Left ventricle myocardium inferior (tissue), 1 donor: ENCODE measurements at regions not wholly inside any gene's neighbourhood (a gene's known extent, or its start where the extent isn't known, plus 50 kb on each side); places are given as distances from the start of the nearest gene placed in this dataset.

Experiments used
- DNase-seq: peaks from one replicate; pipeline ENCODE4 v3.0.0-alpha.2; 2020
- H3K27ac ChIP-seq: fragments of 200-600 bp; replicated peaks from 2 replicates; pipeline ENCODE4 v1.8.0; 2021
- H3K27me3 ChIP-seq: fragments of 200-600 bp; 2 replicates; pipeline ENCODE4 v1.8.0; 2021; ENCODE audit warnings: low read depth
- H3K36me3 ChIP-seq: fragments of 200-600 bp; 2 replicates; pipeline ENCODE4 v1.8.0; 2021
- H3K4me1 ChIP-seq: fragments of 200-600 bp; 2 replicates; pipeline ENCODE4 v1.8.0; 2021
- H3K4me3 ChIP-seq: fragments of 200-600 bp; 2 replicates; pipeline ENCODE4 v1.8.0; 2021; ENCODE audit warnings: mild to moderate bottlenecking, moderate library complexity
- H3K9me3 ChIP-seq: fragments of 200-600 bp; replicated peaks from 2 replicates; pipeline ENCODE4 v1.8.0; 2021
- intact Hi-C: fragments of 100-400 bp; cut with micrococcal nuclease; formaldehyde crosslinking; loops from one replicate; pipeline ENCODE4 v1.11.0; 2022
- TF ChIP-seq, protein P1 (sequence below): fragments of 200-600 bp; IDR thresholded peaks from 2 replicates; pipeline ENCODE4 v1.8.0; 2021; ENCODE audit warnings: antibody characterized with exemption, mild to moderate bottlenecking, borderline replicate concordance
- donor health status: DM: no; HTN: yes; CAD: no; lungs with severe emphysema.

DNA sequence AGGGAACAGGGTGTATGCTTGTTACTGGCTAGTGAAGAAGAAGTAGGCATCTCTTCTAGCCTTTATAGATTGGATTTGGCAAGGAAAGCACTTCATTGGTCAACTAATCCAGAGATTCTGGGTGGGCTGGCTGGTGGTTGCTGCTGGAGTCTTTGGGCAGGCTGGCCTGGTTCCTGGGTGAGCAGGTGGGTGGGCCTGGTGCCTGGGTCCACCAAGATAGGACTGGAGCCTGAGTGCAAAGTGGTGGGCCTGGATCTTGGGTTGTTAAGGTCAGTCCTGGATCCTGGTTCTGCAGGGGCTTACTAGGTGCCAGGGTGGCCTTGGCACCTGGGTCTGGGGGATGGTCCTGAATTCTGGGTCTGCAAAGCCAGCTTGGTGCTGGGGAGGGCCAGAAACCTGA is 482.4 kb upstream of the GHITM start:
- TF ChIP-seq, protein P1, sequence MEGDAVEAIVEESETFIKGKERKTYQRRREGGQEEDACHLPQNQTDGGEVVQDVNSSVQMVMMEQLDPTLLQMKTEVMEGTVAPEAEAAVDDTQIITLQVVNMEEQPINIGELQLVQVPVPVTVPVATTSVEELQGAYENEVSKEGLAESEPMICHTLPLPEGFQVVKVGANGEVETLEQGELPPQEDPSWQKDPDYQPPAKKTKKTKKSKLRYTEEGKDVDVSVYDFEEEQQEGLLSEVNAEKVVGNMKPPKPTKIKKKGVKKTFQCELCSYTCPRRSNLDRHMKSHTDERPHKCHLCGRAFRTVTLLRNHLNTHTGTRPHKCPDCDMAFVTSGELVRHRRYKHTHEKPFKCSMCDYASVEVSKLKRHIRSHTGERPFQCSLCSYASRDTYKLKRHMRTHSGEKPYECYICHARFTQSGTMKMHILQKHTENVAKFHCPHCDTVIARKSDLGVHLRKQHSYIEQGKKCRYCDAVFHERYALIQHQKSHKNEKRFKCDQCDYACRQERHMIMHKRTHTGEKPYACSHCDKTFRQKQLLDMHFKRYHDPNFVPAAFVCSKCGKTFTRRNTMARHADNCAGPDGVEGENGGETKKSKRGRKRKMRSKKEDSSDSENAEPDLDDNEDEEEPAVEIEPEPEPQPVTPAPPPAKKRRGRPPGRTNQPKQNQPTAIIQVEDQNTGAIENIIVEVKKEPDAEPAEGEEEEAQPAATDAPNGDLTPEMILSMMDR, result no peak
- no peak for DNase-seq
- Histone ChIP-seq H3K27ac (no peak overlapping the region), H3K9me3 (peaks cover 22% of the 10 kb centered on the region), H3K4me3 (no peak overlapping the region), H3K4me1 (no peaks in the 10 kb centered on the region), H3K36me3 (no peaks in the 10 kb centered on the region), H3K27me3 (no peaks in the 10 kb centered on the region)
- intact Hi-C loops, result no loop called here

DNA sequence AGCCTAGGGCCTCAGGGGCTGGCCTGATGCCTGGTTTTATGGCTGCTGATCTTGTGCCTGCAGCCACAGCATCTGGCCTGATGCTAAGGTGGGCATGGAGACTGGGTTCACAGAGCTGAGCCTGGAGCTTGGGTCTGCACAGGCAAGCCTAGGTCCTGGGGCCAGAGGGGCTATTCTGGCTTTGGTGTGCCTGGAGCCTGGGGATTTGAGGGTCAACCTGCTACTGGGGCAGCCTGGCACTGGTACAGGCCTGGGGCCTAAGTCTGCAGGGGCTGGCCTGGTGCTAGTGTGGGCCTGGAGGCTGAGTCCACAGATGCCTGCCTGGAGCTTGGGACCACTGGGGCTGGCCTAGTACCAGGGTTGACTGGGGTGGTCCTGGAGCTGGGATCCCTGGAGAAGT is 481.8 kb upstream of the GHITM start:
- TF ChIP-seq, protein P1, result no peak
- H3K4me3 ChIP-seq, result no peak overlapping the region
- intact Hi-C loops, result no loop called here
- H3K9me3 ChIP-seq, result peaks cover 22% of the 10 kb centered on the region
- H3K36me3 ChIP-seq, result no peaks in the 10 kb centered on the region
- no peak overlapping the region for H3K27ac ChIP-seq
- H3K27me3 ChIP-seq, result no peaks in the 10 kb centered on the region
- H3K4me1 ChIP-seq, result no peaks in the 10 kb centered on the region
- DNase-seq, result no peak

DNA sequence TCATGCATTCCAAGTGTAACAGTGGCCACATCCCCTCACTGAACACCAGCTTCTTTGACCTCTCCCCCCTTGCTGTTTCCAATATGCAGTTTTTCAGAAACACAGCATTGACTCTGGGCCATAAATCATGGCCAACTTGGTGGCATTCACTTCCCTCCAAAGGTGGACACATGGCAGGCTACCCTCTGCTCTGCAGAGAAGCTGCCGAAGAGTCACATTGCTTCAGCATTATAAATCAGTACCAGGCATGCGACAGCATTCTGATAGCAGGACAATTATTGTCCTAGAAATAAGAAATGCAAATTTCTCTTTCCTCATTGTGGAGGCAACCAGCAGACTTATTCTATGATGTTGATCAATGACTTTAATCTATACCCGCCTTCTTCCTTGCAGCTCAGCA is 475.4 kb upstream of the GHITM start:
- intact Hi-C loops, result no loop called here
- Histone ChIP-seq H3K27me3 (no peaks in the 10 kb centered on the region), H3K9me3 (peaks cover 8% of the 10 kb centered on the region), H3K4me1 (no peaks in the 10 kb centered on the region), H3K36me3 (no peaks in the 10 kb centered on the region), H3K4me3 (no peak overlapping the region), H3K27ac (no peak overlapping the region)
- no peak for DNase-seq
- TF ChIP-seq, protein P1, result no peak

DNA sequence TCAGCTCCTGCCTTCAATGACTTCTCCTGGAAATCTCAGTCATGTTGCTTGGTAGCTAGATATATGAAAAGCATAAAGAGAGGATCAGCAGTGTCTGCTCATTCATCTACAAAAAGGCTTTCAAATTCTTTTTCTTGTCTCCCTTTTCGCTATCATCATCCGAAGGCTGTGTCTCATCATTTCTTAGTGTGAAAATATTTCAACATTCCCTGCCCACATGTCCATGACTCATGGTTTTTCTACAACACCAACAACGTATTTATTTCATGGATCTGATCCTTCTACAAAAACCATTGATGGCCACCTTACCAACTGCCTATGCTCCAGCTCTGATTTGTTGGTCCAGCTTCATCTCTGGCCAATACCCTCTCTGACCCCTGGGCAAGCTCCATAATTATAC is 472.5 kb upstream of the GHITM start:
- DNase-seq, result no peak
- TF ChIP-seq, protein P1, result no peak
- intact Hi-C loops, result no loop called here
- no peak overlapping the region for H3K4me3 ChIP-seq
- no peaks in the 10 kb centered on the region for H3K4me1 ChIP-seq
- no peaks in the 10 kb centered on the region for H3K27me3 ChIP-seq
- peaks cover 14% of the 10 kb centered on the region for H3K9me3 ChIP-seq
- H3K27ac ChIP-seq, result peak overlapping the region; percentile 16
- no peaks in the 10 kb centered on the region for H3K36me3 ChIP-seq

DNA sequence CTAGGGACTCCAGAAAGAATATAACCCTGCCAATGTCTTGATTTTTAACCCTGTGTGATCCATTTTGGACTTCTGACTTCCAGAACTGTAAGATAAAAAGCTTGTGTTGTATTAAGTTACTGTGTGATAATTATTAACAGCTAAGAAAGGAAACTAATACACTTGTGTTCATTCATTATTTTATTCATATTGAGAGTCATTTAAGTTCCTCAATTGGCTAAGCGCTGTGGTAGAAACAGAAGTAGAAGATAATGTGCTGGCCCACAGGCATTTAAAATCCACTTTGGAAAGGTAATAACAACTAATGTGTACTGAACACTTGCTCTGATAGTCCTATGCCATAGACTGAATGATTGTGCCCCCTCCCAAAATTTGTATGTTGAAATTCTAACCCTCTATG is 471.7 kb upstream of the GHITM start:
- H3K4me3 ChIP-seq, result no peak overlapping the region
- no peak for DNase-seq
- H3K9me3 ChIP-seq, result peaks cover 14% of the 10 kb centered on the region
- H3K4me1 ChIP-seq, result no peaks in the 10 kb centered on the region
- H3K36me3 ChIP-seq, result no peaks in the 10 kb centered on the region
- intact Hi-C loops, result no loop called here
- no peaks in the 10 kb centered on the region for H3K27me3 ChIP-seq
- H3K27ac ChIP-seq, result no peak overlapping the region
- TF ChIP-seq, protein P1, result no peak

DNA sequence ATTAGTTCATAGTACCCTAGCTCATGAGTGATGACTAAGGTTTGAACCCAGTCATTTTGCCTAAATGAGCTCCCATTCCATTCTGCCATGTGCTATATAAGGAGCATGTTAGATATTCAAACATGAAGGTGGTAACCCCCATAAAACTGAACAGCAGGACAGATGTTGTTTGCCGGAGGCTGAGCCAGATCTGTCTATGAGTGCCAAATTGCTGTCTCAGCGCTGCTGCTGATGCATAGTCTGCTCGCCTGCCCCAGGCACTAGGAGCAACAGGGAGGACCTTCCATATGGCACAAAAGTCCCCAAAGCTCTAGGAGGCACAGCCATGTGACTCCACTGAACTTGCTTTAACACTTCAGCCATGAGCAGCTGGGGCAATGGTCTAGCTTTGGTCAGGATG is 466.0 kb upstream of the GHITM start:
- Histone ChIP-seq H3K9me3 (peaks cover 6% of the 10 kb centered on the region), H3K4me3 (no peak overlapping the region), H3K36me3 (no peaks in the 10 kb centered on the region), H3K4me1 (no peaks in the 10 kb centered on the region), H3K27me3 (no peaks in the 10 kb centered on the region), H3K27ac (no peak overlapping the region)
- DNase-seq, result no peak
- intact Hi-C loops, result no loop called here
- TF ChIP-seq, protein P1, result no peak
